HUES48 (cell line): ENCODE measurements at regions not wholly inside any gene's neighbourhood (a gene's known extent, or its start where the extent isn't known, plus 50 kb on each side); places are given as distances from the start of the nearest gene placed in this dataset.
"Not testable (repeated sequence)": the region's sequence is repeated elsewhere in the genome, so short reads cannot be mapped to it uniquely, and the experiment has no call there.

ENCODE experiments used
- H3K27ac ChIP-seq: one replicate; pipeline ENCODE4 v1.7.0; 2013; ENCODE audit warnings: low read depth, low read length, inconsistent platforms
- H3K27me3 ChIP-seq: 2 replicates; pipeline ENCODE4 v1.6.1; 2013; ENCODE audit warnings: mild to moderate bottlenecking, low read length; ENCODE audit not compliant: control insufficient read depth, insufficient read depth
- H3K36me3 ChIP-seq: 2 replicates; pipeline ENCODE4 v1.6.1; 2013; ENCODE audit warnings: low read length; ENCODE audit not compliant: control insufficient read depth, insufficient read depth
- H3K4me1 ChIP-seq: 2 replicates; pipeline ENCODE4 v1.6.1; 2013; ENCODE audit warnings: mild to moderate bottlenecking, low read length; ENCODE audit not compliant: control insufficient read depth, insufficient read depth
- H3K4me3 ChIP-seq: 2 replicates; pipeline ENCODE4 v1.5.1; 2013; ENCODE audit warnings: mild to moderate bottlenecking, low read depth, low read length
- H3K9ac ChIP-seq: 2 replicates; pipeline ENCODE4 v1.6.1; 2013; ENCODE audit warnings: mild to moderate bottlenecking, low read depth, low read length, moderate library complexity
- H3K9me3 ChIP-seq: 2 replicates; pipeline ENCODE4 v1.6.1; 2013; ENCODE audit warnings: low read length; ENCODE audit not compliant: control insufficient read depth, insufficient read depth

DNA sequence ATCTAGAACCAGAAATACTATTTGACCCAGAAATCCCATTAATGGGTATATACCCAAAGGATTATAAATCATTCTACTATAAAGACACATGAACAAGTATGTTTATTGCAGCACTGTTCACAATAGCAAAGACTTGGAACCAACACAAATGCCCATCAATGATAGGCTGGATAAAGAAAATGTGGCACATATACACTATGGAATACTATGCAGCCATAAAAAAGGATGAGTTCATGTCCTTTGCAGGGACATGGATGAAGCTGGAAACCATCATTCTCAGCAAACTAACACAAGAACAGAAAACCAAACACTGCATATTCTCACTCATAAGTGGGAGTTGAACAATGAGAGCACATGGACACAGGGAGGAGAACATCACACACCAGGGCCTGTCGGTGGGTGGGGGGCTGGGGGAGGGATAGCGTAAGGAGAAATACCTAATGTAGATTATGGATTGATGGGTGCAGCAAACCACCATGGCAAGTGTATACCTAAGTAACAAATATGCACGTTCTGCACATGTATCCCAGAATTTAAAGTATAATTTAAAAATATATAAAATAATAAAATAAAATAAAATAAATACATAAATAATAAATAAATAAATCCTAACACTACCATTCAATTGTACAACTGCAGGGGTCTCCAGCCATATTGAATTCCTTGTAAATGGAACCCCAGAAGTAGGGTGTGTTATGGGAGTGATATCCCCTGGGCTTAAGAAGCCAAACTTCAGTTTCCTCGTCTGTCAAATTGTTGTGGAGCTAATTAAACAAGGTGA is 122.4 kb upstream of the CD82 start:
- not testable (repeated sequence) for H3K27me3 ChIP-seq, H3K4me1 ChIP-seq

DNA sequence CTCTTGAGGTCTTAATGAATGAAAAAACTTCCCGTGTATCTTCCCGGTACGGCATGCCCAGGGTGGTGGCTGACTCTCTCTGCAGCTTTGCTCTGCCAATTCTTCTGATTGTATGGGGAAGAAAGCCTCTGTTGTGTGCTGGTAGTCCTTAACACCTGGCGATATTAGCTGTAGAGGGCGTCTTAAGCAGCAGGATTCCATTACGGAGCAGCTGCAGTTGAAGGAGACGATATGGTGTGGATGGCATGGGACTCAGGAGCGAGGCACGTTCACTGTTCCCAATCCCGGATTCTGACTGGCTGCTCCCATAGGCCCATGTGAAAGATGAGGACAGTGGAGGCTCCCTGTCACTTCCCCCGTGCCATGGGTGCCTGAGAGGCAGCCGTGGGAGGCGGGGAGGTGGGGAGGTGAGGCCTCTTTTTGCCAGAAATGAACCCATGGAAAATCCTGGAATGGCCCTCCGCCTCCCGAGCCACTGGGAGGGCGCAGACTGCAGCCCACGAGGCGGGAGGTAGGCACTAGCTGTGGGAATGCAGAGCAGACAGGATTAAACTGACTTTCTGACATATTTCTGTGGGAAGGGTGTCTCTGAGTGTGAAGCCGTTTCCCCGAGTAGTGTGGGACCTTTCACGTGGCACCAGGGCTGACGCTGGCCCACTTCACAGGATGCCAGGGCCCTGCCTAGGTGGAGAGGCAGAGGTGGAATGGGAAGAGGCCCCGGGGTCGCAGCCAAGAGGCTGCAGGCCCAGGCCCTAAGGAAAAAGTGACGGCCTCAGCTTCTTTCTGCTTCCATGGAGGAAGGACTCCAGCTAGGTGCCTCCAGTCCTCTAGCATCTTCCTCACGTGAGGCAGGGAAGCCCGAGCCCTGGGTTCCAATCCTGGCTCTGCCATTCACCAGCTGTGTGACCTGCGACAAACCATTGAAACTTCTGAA is 121.4 kb upstream of the CD82 start:
- no peaks in the 10 kb centered on the region for H3K9me3 ChIP-seq
- peaks cover 10% of the 10 kb centered on the region; the same call in 1 of the 2 replicates for H3K4me1 ChIP-seq
- H3K27me3 ChIP-seq = no peaks in the 10 kb centered on the region
- no peaks in the 10 kb centered on the region for H3K36me3 ChIP-seq
- no peak overlapping the region for H3K9ac ChIP-seq
- no peak overlapping the region for H3K4me3 ChIP-seq
- no peak overlapping the region for H3K27ac ChIP-seq

More for the DNA sequence above, 122.4 kb upstream of the CD82 start:
- H3K36me3 ChIP-seq, H3K9me3 ChIP-seq, H3K27ac ChIP-seq, H3K4me3 ChIP-seq, H3K9ac ChIP-seq: not testable (repeated sequence)

GRCh38 chr11:44444770-44445321 is 120.6 kb upstream of the CD82 start:
- Histone ChIP-seq H3K36me3 (no peaks in the 10 kb centered on the region), H3K4me3 (no peak overlapping the region), H3K9ac (no peak overlapping the region), H3K4me1 (peaks cover 10% of the 10 kb centered on the region; the same call in 1 of the 2 replicates), H3K9me3 (no peaks in the 10 kb centered on the region), H3K27ac (no peak overlapping the region), H3K27me3 (no peaks in the 10 kb centered on the region)

- no peaks in the 10 kb centered on the region for H3K36me3 ChIP-seq
- H3K4me1 ChIP-seq = peaks cover 10% of the 10 kb centered on the region; the same call in 1 of the 2 replicates
- H3K9me3 ChIP-seq = no peaks in the 10 kb centered on the region
- no peak overlapping the region for H3K4me3 ChIP-seq
- no peak overlapping the region for H3K9ac ChIP-seq
- H3K27me3 ChIP-seq = no peaks in the 10 kb centered on the region
- H3K27ac ChIP-seq = peak overlapping the region; percentile 47
These were observed 119.7 kb upstream of the CD82 start for GRCh38 chr11:44445500-44446365.

GRCh38 chr11:44446366-44446762 is 119.1 kb upstream of the CD82 start:
- H3K9me3 ChIP-seq = no peaks in the 10 kb centered on the region
- no peaks in the 10 kb centered on the region for H3K27me3 ChIP-seq
- no peaks in the 10 kb centered on the region for H3K36me3 ChIP-seq
- no peak overlapping the region for H3K27ac ChIP-seq
- H3K9ac ChIP-seq = no peak overlapping the region; the same call in 1 of the 2 replicates
- peaks cover 10% of the 10 kb centered on the region; the same call in 1 of the 2 replicates for H3K4me1 ChIP-seq
- H3K4me3 ChIP-seq = no peak overlapping the region

- H3K36me3 ChIP-seq = no peaks in the 10 kb centered on the region
- no peak overlapping the region for H3K27ac ChIP-seq
- H3K4me1 ChIP-seq = peaks cover 10% of the 10 kb centered on the region; the same call in 1 of the 2 replicates
- H3K27me3 ChIP-seq = no peaks in the 10 kb centered on the region
- H3K4me3 ChIP-seq = no peak overlapping the region
- H3K9ac ChIP-seq = no peak overlapping the region
- no peaks in the 10 kb centered on the region for H3K9me3 ChIP-seq
These were observed 118.3 kb upstream of the CD82 start for GRCh38 chr11:44446996-44447771.

GRCh38 chr11:44450295-44450932 is 115.0 kb upstream of the CD82 start:
- H3K27ac ChIP-seq = no peak overlapping the region
- no peaks in the 10 kb centered on the region for H3K27me3 ChIP-seq
- H3K9me3 ChIP-seq = no peaks in the 10 kb centered on the region
- H3K36me3 ChIP-seq = no peaks in the 10 kb centered on the region
- H3K9ac ChIP-seq = no peak overlapping the region
- no peak overlapping the region for H3K4me3 ChIP-seq
- H3K4me1 ChIP-seq = peaks cover 10% of the 10 kb centered on the region; the same call in 1 of the 2 replicates

- Histone ChIP-seq H3K9me3 (no peaks in the 10 kb centered on the region), H3K27ac (no peak overlapping the region), H3K4me3 (no peak overlapping the region), H3K9ac (no peak overlapping the region), H3K36me3 (no peaks in the 10 kb centered on the region), H3K27me3 (no peaks in the 10 kb centered on the region), H3K4me1 (no peaks in the 10 kb centered on the region; the same call in 1 of the 2 replicates)
These were observed 113.8 kb upstream of the CD82 start for GRCh38 chr11:44451706-44452105.

DNA sequence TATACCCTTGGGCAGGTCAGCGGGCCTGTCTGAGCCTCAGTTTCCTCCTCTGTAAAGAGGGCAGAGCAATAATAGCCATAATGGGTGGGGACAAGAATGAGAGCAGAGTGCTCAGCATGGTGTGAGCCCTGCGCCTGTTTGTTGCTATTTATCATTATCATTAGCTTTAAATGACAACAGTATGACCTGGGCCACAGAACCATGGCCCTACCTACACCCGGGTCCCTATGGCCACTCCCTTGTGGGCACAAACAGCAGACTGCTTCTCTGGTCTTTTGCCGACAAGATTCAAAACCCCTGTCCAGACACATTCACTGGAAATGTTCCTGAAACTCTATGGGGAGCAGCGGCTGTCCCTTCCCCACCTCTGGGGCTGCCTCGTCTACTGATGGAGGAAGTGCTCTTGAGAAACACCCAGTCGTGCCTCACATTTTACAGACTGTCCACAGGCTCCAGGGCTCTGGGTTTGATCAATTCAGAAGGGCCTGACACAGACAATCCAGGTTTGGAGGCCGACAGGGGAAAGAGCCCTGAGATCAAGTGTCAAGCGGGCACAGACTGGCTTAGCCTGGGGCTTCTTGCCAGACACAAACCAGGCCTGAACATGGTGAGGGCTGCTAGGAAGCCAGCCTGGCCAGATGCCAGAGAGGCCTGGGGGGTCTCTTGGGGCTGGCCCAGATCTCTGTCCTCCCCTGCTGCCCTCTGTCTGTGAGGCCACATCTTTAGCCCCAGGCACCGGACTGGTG is 112.5 kb upstream of the CD82 start:
- Histone ChIP-seq H3K9ac (no peak overlapping the region), H3K27me3 (no peaks in the 10 kb centered on the region), H3K9me3 (no peaks in the 10 kb centered on the region), H3K4me3 (no peak overlapping the region), H3K36me3 (no peaks in the 10 kb centered on the region), H3K4me1 (no peaks in the 10 kb centered on the region; the same call in 1 of the 2 replicates), H3K27ac (no peak overlapping the region)
